Gastroesophageal sphincter (tissue), 4 donors: ENCODE measurements at regions not wholly inside any gene's neighbourhood (a gene's known extent, or its start where the extent isn't known, plus 50 kb on each side); places are given as distances from the start of the nearest gene placed in this dataset.

Experiments used
- ATAC-seq: fragments of 150-250 bp; one replicate; pipeline ENCODE4 v1.9.1; 2016; ENCODE audit warnings: mild to moderate bottlenecking, moderate library complexity
- H3K27ac ChIP-seq, 4 donors: fragments of 200-600 bp; sonication (generic) in 3 of 4; 1 replicate in 3 of 4; 2 replicates in 1 of 4; pipeline ENCODE4 v1.5.1; 2016 to 2019
- H3K27me3 ChIP-seq: fragments of 200-600 bp; sonication (generic); one replicate; pipeline ENCODE4 v1.5.1; 2019
- H3K36me3 ChIP-seq, 2 donors: fragments of 200-600 bp; sonication (generic); one replicate each; pipeline ENCODE4 v1.5.1; 2019; ENCODE audit warnings: control low read depth in 1 of 2
- H3K4me1 ChIP-seq, 3 donors: fragments of 200-600 bp; sonication (generic); 1 replicate in 2 of 3; 2 replicates in 1 of 3; pipeline ENCODE4 v1.5.1; 2016 to 2019; ENCODE audit warnings: control low read depth in 2 of 3
- H3K4me3 ChIP-seq, 2 donors: fragments of 200-600 bp; sonication (generic); one replicate each; pipeline ENCODE4 v1.5.1; 2019; ENCODE audit warnings: mild to moderate bottlenecking in 1 of 2, moderate library complexity in 1 of 2
- H3K9me3 ChIP-seq, 3 donors: fragments of 200-600 bp; sonication (generic); one replicate each; pipeline ENCODE4 v1.5.1; 2017 to 2019; ENCODE audit warnings: control low read depth in 2 of 3
- CTCF ChIP-seq, 4 experiments: fragments of 200-600 bp in 2 of 4; fragments of 450-650 bp in 2 of 4; sonication (generic) in 1 of 4; IDR thresholded peaks; one replicate each; pipeline ENCODE4 v1.5.1; 2017 to 2019; ENCODE audit warnings: antibody characterized with exemption in 4 of 4, mild to moderate bottlenecking in 2 of 4, moderate library complexity in 2 of 4
- EP300 ChIP-seq: sonication (generic); formaldehyde crosslinking; IDR thresholded peaks from one replicate; pipeline ENCODE4 v1.6.1; 2017; ENCODE audit warnings: antibody characterized with exemption, mild to moderate bottlenecking
- POLR2A ChIP-seq, 2 donors: fragments of 450-650 bp; IDR thresholded peaks; one replicate each; pipeline ENCODE4 v1.6.1; 2017; ENCODE audit warnings: antibody characterized with exemption in 2 of 2, mild to moderate bottlenecking in 2 of 2, moderate library complexity in 1 of 2
- POLR2AphosphoS5 ChIP-seq: sonication (generic); formaldehyde crosslinking; IDR thresholded peaks from one replicate; pipeline ENCODE4 v1.6.1; 2017; ENCODE audit warnings: antibody characterized with exemption
- WGBS, 2 donors: methylation state at CpG; one replicate each; pipeline ENCODE4 v1.1.5; 2018; ENCODE audit warnings: low coverage in 1 of 2; 5-methylcytosine and 5-hydroxymethylcytosine counted together

DNA sequence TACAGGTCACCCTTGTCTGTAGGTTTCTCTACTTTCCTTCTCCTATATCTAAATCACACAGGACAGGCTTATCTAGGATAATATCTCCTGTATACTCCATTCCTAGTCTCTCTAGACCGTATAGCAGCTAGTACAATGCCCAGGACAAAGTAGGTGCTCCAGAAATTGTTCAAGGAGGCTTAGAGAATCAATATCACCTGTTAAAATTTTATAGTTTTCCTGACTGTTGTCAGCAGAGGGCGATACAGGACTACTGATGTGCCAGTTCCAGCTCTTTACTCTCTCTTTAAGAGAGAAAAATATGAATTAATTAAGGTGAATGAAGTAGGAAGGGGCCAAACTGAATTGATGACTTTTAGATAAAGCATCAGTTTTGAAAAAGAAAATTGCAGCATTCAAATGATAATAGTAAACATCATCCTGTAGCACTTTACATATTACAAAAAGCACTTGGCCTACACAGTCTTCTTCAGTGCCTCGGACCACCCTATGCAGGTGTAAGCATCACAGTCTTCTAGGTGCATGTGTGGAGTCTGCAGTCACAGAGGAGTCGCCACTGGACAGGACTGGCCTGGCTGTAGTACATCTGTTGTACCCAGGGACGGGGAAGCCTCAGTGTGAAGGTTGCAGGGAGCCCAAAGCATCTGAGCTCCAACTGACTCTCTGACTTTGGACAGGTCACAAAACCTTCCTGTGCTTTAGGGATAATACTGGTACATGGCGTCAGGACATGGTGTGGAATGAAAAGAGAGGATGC, 61.9 kb upstream of the MAX start:
- H3K27ac ChIP-seq: no peak overlapping the region
- no peak for ATAC-seq
- H3K4me1 ChIP-seq: no peaks in the 10 kb centered on the region
- H3K36me3 ChIP-seq: no peaks in the 10 kb centered on the region
- 32 to 33% methylated on average over 4 of the region's 6 CpGs for whole genome bisulfite sequencing, 2 donors
- no peak for TF ChIP-seq POLR2AphosphoS5
- TF ChIP-seq CTCF (IDR thresholded peaks at IDR 0.05): peak; percentile 50 to 63 (median 56)
- no peak for TF ChIP-seq POLR2A (IDR thresholded peaks at IDR 0.05)
- no peak for TF ChIP-seq EP300
- no peak overlapping the region for H3K4me3 ChIP-seq
- no peaks in the 10 kb centered on the region for H3K9me3 ChIP-seq
- H3K27me3 ChIP-seq: peaks cover 5% of the 10 kb centered on the region

GRCh38 chr14:65164825-65165135, 62.5 kb upstream of the MAX start:
- ATAC-seq: no peak
- Histone ChIP-seq H3K27me3 (peaks cover 5% of the 10 kb centered on the region), H3K4me3 (no peak overlapping the region), H3K36me3 (no peaks in the 10 kb centered on the region), H3K4me1 (no peaks in the 10 kb centered on the region), H3K9me3 (no peaks in the 10 kb centered on the region), H3K27ac (no peak overlapping the region)
- TF ChIP-seq POLR2AphosphoS5 (no peak), POLR2A (IDR thresholded peaks at IDR 0.05) (no peak), CTCF (IDR thresholded peaks at IDR 0.05) (no peak), EP300 (no peak)
- no CpG with 5 or more reads among the region's 3 CpGs for WGBS, 2 donors

- TF ChIP-seq POLR2A (IDR thresholded peaks at IDR 0.05): no peak
- TF ChIP-seq POLR2AphosphoS5: no peak
- no peak for TF ChIP-seq EP300
- TF ChIP-seq CTCF (IDR thresholded peaks at IDR 0.05): no peak
- 65 to 100% methylated on average over 1 to 2 of the region's 3 CpGs for WGBS, 2 donors
- Histone ChIP-seq H3K4me1 (peaks cover 0 to 10% (median 0%) of the 10 kb centered on the region in 3 donors), H3K36me3 (no peaks in the 10 kb centered on the region), H3K27ac (no peak overlapping the region), H3K4me3 (no peak overlapping the region), H3K9me3 (no peaks in the 10 kb centered on the region), H3K27me3 (peaks cover 25% of the 10 kb centered on the region)
- ATAC-seq: no peak
Observed at GRCh38 chr14:65167072-65167645, 64.8 kb upstream of the MAX start.

- Histone ChIP-seq H3K36me3 (no peaks in the 10 kb centered on the region), H3K27me3 (peaks cover 28% of the 10 kb centered on the region), H3K4me1 (peaks cover 0 to 10% (median 0%) of the 10 kb centered on the region in 3 donors), H3K27ac (peak overlapping the region in 1 of 4 donors; percentile 45), H3K4me3 (no peak overlapping the region), H3K9me3 (no peaks in the 10 kb centered on the region)
- 38 to 76% methylated on average over 3 of the region's 3 CpGs for whole genome bisulfite sequencing, 2 donors
- peak; percentile 66 for ATAC-seq
- no peak for TF ChIP-seq POLR2A (IDR thresholded peaks at IDR 0.05)
- no peak for TF ChIP-seq EP300
- no peak for TF ChIP-seq CTCF (IDR thresholded peaks at IDR 0.05)
- no peak for TF ChIP-seq POLR2AphosphoS5
Observed at GRCh38 chr14:65168840-65169239, 66.5 kb upstream of the MAX start.

DNA sequence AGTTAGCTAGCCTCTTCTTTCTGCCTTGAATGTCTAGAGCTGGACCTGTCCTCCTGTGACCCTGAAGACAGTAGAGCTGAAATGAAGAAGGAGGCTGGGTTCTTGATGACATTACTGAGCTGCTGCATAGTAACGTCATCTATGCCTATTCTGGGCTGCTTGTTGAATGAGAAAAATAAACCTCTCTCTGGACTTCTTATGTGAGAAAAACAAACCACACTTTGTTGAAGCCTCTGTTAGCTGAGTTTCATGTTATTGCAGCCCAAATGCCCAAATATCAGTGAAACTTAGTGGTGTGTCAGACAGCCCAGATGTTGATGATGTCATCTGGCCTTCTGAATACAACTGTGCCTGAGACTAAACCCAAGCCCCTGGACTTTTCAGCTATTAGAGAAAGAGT, 67.0 kb upstream of the MAX start:
- H3K9me3 ChIP-seq: no peaks in the 10 kb centered on the region
- peaks cover 28% of the 10 kb centered on the region for H3K27me3 ChIP-seq
- H3K36me3 ChIP-seq: no peaks in the 10 kb centered on the region
- H3K27ac ChIP-seq: peak overlapping the region in 1 of 4 donors; percentile 45
- peak; percentile 17 for ATAC-seq
- TF ChIP-seq CTCF (IDR thresholded peaks at IDR 0.05) (no peak), EP300 (no peak), POLR2AphosphoS5 (no peak), POLR2A (IDR thresholded peaks at IDR 0.05) (no peak)
- peaks cover 0 to 13% (median 0%) of the 10 kb centered on the region in 3 donors for H3K4me1 ChIP-seq
- 50 to 67% methylated on average over 1 of the region's 1 CpG for WGBS, 2 donors
- no peak overlapping the region for H3K4me3 ChIP-seq
